Astrocyte of the hippocampus (primary cell): ENCODE measurements at regions not wholly inside any gene's neighbourhood (a gene's known extent, or its start where the extent isn't known, plus 50 kb on each side); places are given as distances from the start of the nearest gene placed in this dataset.

Experiments used
- DNase-seq: peaks from one replicate; pipeline ENCODE4 v3.0.0; 2011; ENCODE audit warnings: low read depth, low spot score

- no peak for DNase-seq
Observed at GRCh38 chr11:104531075-104531474, 367.1 kb upstream of the PDGFD start.

- DNase-seq: no peak
Observed at GRCh38 chr11:104529906-104530305, 366.0 kb upstream of the PDGFD start.

- no peak for DNase-seq
Observed at GRCh38 chr11:104529213-104529612, 365.3 kb upstream of the PDGFD start.

DNA sequence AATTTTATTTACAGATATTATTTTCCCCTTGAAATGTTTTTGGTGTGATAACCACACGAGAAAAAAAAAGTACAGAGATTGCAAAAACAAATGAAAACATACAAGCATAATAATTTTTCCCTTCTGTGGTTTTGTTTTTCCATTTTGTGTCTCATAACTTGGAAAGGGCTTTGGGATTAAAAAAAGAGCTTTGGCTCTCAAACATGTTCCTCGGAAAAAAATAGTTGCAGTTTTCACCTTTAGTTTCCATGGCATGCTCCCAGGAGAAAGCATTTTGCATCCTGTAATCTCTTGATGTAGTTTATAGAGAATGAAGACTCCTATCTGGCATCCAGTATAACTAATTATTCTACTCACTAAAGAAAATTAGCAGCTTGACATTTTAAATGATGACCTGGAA lies 362.1 kb upstream of the PDGFD start:
- no peak for DNase-seq

DNA sequence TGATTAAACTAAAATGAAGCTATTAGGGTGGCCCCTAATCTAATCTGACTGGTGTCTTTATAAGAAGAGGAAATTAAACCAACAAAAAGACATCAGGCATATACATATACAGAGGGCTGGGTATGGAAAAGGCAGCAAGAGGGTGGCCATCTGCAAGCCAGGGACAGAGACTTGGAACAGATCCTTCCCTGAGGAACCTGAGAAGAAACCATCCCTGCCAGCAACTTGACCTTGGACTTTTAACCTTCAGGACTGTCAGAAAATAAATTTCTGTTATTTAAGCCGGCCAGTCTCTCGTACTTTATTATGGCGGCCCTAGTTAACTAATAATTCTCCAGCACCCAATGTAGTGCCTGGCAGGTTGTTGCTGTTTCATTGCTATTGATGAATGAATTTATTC lies 361.5 kb upstream of the PDGFD start:
- DNase-seq: no peak

GRCh38 chr11:104524254-104524653 lies 360.3 kb upstream of the PDGFD start:
- DNase-seq: peak; percentile 57

DNA sequence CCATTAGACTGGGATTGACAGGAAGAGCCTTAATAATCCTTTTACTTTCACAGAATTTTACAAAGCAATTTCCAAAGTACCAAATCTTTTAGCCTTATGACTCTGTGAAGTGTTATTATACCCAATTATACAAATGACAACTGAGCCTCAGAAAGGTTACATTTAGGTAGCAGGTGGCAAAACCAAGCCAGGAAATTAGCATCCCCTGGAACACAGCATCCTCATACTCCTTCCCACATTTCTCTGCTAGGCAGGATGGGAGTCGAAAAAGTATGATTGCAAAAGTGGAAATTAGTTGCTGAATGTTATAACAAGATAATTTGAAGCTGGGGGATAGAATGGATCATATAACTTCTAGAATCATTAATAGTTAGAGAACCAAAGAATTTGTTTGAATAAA lies 359.7 kb upstream of the PDGFD start:
- DNase-seq: no peak

DNA sequence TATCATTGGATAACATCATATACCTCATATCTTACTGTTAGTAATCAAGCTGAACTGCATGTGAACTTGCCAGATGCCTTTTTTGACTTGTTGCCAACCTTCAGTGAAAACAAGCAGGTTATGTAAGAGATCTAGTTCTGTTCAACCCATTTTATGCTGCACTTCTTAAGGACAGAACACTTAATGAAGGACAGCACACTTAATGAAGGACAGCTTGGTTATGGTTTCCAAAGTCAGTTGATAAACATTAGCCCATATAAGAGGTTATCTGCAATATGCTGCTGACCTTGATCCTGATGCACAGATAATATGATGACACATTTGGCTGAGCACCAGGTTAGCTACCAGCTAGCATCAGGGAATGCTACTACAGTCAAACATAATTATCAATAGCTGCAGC lies 358.7 kb upstream of the PDGFD start:
- no peak for DNase-seq

GRCh38 chr11:104522123-104522522 lies 358.2 kb upstream of the PDGFD start:
- no peak for DNase-seq

- no peak for DNase-seq
Observed at GRCh38 chr11:104510169-104510568, 346.2 kb upstream of the PDGFD start.

DNA sequence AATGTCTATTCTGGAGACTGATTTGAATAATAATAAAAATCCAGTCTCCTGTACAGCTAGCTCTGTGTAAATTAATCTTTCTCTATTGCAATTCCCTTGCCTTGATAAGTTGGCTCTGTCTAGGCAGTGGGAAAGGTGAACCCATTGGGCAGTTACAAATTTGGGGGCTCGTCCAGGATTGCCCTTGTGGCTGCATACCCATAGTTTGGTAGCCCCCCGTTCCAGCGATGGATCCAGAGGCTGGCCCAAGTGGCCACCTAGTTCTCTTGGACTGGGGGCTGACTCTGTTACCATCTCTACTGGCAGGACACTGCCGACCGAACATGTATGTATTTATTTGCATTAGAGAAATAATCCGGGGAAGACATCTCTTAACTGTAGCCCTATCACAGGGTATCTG lies 326.2 kb upstream of the PDGFD start:
- DNase-seq: peak; percentile 15

DNA sequence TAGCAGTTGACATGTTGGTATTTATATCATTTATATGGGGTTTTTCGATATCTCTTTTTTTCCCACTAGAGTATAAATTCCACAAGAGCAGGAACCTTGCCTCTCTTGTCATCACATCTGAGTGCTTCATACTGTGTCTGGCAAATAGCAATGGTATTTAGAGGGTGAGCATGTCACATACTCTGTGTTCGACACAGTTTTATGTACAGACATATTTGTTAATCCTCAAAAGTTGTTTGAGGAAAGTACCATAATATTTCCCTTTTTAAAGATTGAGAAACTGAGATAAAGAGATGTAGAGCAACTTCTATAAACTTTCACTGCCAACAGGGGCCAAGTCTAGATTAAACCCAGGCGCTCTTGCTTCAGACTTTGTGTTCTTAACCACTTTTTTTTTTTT lies 324.6 kb upstream of the PDGFD start:
- no peak for DNase-seq

- DNase-seq: peak; percentile 7
Observed at GRCh38 chr11:104487046-104487806, 323.3 kb upstream of the PDGFD start.

DNA sequence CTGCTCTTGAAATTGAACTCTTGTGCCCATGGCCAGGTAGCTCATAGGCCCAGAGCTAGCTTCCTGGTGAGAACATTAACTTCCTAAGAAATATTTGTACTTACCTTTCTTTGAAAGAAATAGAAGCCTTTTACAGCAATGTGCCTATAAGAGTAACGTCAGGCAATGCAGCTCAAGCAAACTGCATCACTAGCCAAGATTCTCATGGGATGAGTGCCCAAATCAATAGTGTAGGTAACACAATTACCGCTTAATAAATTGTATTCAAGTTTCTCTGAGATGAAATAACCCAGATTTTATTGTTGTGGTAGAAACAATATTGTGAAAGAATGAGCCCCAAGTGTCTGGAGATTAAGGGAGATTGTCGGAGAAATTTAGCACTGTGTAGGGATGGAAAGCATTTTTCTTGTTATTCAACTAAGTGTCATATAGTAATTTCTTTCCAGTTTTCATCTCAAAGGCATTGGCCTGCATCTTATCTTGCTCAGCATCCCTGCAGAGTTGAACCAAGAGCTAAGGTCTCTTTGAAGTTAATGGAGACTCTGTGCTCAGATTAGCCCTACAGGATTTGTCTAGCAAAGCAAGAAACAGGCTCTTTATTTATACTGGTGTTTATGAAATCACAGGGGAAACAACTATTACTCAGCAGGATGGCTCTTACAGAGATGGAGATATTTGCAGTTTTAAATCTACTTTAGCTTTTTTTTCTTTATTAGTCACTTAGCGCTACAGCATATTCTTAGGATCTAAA lies 321.0 kb upstream of the PDGFD start:
- DNase-seq: no peak

GRCh38 chr11:104476898-104477297 lies 313.0 kb upstream of the PDGFD start:
- no peak for DNase-seq

DNA sequence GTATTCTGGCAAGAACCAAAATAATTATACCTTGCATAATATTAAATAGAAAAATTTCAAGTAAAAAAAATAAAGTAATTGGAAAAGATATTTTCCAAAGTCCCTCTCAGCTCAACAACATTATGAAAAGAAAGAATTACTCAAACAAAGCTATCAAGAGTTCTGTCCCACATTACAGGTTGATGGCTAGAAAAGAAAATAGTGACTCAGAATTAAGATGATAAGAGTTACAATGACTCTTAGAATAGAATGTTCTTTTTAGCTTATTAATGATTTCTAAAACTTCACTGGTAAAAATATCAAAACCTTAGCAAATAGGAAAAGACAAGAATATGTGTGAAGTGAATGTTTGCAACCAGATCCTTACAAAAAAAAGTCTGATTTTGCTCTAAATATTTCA lies 312.5 kb upstream of the PDGFD start:
- DNase-seq: peak; percentile 30

DNA sequence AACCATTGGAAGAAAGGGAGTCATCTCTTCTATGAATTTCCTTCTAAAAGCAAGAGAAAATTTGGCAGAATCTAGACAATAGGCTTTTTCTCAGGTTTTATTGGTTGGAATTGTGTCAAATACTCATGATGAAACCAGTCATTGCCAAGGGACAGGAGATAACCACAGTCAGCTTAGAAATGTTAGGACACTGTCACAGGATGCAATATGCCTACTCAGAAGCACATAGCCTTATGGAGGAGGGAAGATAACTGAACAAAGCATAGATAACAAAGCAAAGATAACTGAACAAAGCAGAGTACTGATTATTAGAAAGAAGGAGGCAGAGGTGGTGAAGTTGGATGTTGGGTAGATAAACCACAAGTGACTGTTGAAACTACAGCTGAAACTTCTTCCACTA lies 303.5 kb upstream of the PDGFD start:
- no peak for DNase-seq

DNA sequence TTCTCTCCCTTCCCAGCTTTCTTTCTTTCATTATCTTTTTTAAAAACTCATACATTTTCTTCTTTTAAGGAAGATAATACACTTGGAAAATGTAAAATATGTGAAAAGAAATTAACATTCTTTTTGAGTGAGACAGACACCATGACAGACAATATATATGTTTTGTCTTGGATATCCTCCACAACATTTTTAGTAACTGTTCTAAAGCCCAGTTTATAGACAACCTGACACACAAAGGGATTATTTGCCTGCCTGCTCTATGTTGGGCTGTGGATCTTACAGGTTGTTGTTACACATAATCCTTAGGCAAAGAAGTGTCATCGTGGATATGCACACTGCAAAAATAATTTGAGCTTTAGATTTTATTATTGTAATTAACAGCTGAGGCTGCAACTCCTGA lies 301.4 kb upstream of the PDGFD start:
- no peak for DNase-seq

DNA sequence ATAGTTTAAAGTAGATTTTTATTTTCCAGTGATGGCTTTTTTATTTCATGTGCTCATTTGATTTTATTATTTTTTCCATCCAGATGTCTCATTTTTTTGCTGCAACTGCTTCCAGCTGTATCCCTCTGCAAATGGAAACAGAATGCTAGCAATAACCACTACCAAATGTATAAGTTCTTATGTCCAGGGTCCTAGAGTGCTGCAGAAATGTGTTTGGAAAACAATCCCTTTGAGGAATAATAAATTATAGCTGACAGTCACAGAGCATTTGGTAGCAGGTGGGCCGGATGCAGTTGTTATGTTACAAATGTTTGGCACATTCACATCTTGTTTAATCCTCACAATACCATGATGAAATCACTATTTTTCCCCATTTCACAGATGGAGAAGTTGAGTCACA lies 300.7 kb upstream of the PDGFD start:
- DNase-seq: no peak

DNA sequence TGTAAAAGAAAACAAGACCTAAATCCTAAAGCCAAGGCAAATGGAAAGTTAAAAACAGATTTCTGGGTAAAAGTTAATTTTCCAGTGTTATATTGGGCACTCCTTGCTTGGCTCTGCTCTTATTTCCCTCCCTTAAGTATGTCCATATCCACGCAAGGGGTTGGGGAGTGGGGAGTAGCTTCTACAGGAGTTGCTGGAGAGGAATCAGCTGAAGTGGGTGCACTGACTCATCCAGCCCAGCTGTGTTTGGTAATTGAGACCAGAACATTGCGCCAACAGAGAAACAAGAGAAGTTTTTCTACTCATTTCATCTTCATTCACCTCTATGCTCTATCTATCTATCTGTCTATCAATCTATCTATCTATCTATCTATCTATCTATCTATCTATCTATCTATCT lies 298.4 kb upstream of the PDGFD start:
- peak; percentile 32 for DNase-seq

DNA sequence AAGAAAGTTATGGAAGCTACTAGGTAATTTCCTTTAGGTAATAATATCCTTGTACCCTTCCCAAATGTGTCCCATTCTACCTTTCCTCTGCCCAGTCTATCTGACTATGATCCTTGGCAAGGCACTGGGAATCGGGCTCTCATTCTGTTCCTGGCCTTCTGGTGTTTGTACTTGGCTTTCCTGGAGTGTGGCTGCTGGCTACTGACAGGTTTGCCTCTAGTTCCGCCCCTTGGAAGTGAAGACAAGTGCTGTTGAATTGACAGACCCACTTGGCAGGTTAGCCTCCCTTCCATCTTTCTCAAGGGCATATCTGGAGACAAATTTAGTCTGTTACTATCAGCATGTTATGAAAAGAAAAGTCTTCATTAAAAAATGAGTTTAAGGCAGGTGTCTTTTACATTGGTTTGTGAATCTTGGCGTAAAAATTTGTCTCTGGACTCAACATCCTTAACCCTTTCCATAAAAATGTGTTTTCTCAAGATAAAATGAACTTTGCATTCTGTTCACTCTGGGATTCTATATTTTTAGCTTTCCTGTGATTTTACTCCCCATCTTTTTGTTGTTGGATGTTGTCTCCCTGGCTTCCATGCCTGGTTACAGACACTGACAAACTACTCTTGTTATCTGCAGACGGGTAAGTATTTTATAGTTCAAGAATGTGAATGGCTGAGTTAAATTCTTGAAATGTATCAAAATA lies 287.4 kb upstream of the PDGFD start:
- DNase-seq: no peak

- DNase-seq: peak; percentile 43
Observed at GRCh38 chr11:104443387-104443786, 279.4 kb upstream of the PDGFD start.

DNA sequence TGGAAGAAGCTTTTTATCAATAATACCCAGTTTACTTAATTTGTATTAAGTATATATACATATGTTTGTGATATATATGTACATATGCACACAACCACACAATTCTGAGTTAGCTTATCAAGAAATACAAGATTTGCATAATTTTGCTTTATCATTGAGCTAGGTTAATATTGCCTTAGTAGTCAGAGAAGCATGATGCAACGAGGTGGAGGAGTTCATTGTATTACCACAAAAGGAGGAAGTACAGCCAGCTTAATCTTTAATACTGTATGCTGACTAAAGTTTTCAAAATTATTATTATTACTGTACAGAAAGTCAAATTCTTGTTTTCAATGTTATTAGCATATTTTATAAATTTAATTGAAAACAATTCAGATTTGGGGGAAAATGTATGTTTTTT lies 278.4 kb upstream of the PDGFD start:
- no peak for DNase-seq
